ENCODE measurements at regions not wholly inside any gene's neighbourhood (a gene's known extent, or its start where the extent isn't known, plus 50 kb on each side); places are given as distances from the start of the nearest gene placed in this dataset.
A peak's percentile ranks its signal among the peaks of the same experiment; 100 is the strongest.

DNA sequence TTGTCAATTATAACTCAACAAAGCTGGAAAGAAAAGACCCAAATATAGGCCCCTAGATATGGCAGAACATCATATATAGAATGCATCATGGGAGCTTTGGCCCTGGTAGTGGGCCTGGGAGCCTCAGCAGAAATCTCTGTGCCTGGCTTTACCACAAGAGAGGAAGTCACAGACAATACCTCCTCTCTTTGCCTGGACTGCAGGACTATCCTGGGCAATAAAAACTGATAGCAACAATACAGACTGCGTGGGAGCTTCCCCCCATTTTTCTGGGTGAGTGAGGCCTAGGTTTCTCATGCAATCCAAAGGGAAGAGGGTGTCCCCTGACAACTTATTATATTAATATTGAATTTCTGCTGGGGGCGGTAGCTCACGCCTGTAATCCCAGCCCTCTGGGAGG, 64.0 kb upstream of the NFKB1 start:
- H3K27me3 ChIP-seq (replicated peaks), result no peaks in the 10 kb centered on the region
- no peaks in the 10 kb centered on the region for H3K36me3 ChIP-seq (replicated peaks)
- H3K27ac ChIP-seq, result no peak overlapping the region
- no peak for DNase-seq
- TF ChIP-seq, protein P1, sequence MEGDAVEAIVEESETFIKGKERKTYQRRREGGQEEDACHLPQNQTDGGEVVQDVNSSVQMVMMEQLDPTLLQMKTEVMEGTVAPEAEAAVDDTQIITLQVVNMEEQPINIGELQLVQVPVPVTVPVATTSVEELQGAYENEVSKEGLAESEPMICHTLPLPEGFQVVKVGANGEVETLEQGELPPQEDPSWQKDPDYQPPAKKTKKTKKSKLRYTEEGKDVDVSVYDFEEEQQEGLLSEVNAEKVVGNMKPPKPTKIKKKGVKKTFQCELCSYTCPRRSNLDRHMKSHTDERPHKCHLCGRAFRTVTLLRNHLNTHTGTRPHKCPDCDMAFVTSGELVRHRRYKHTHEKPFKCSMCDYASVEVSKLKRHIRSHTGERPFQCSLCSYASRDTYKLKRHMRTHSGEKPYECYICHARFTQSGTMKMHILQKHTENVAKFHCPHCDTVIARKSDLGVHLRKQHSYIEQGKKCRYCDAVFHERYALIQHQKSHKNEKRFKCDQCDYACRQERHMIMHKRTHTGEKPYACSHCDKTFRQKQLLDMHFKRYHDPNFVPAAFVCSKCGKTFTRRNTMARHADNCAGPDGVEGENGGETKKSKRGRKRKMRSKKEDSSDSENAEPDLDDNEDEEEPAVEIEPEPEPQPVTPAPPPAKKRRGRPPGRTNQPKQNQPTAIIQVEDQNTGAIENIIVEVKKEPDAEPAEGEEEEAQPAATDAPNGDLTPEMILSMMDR (IDR thresholded peaks at IDR 0.05; ENCODE audit: low read depth, low read length, missing control alignments), result no peak
- in situ Hi-C loops (cut with HindIII; ENCODE audit: low pct_ligation_motif_present, low sequenced_read_pairs), result no loop called here
- H3K4me3 ChIP-seq (ENCODE audit: low read depth, low read length), result no peak overlapping the region

GRCh38 chr4:102438396-102439235, 62.5 kb upstream of the NFKB1 start:
- peak; percentile 28 for DNase-seq
- Histone ChIP-seq H3K4me3 (ENCODE audit: low read depth, low read length) (no peak overlapping the region), H3K27ac (peak overlapping the region; percentile 90), H3K27me3 (replicated peaks) (no peaks in the 10 kb centered on the region), H3K36me3 (replicated peaks) (no peaks in the 10 kb centered on the region)
- TF ChIP-seq, protein P1 (IDR thresholded peaks at IDR 0.05; ENCODE audit: low read depth, low read length, missing control alignments), result no peak
- in situ Hi-C loops (cut with HindIII; ENCODE audit: low pct_ligation_motif_present, low sequenced_read_pairs), result no loop called here

- Histone ChIP-seq H3K4me3 (ENCODE audit: low read depth, low read length) (no peak overlapping the region), H3K36me3 (replicated peaks) (no peaks in the 10 kb centered on the region), H3K27ac (peak overlapping the region; percentile 90), H3K27me3 (replicated peaks) (no peaks in the 10 kb centered on the region)
- TF ChIP-seq, protein P1 (IDR thresholded peaks at IDR 0.05; ENCODE audit: low read depth, low read length, missing control alignments), result no peak
- in situ Hi-C loops (cut with HindIII; ENCODE audit: low pct_ligation_motif_present, low sequenced_read_pairs), result no loop called here
- DNase-seq, result peak; percentile 83
Observed at GRCh38 chr4:102439236-102439614, 61.9 kb upstream of the NFKB1 start.

DNA sequence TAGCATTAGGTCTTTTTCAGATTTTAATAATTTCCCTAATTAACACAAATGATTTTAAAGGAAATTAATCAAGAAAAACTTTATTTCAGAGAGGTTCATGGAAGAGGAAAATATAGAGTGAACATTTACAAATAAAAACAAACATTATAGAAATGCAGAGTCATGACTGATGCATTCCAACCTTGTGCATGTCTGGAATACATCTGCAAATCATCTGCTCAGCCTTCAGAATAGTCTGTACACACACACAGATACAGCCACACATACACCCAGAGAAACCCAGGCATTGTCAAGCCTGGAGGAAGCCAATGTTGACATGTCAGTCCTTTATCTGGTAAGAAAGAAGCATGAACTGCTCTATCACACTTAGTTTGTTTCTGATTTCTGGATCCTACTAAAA, 61.3 kb upstream of the NFKB1 start:
- DNase-seq, result peak; percentile 79
- TF ChIP-seq, protein P1 (IDR thresholded peaks at IDR 0.05; ENCODE audit: low read depth, low read length, missing control alignments), result no peak

GRCh38 chr4:102440498-102440897, 60.7 kb upstream of the NFKB1 start:
- TF ChIP-seq, protein P1 (IDR thresholded peaks at IDR 0.05; ENCODE audit: low read depth, low read length, missing control alignments), result no peak
- no peak for DNase-seq
- Histone ChIP-seq H3K36me3 (replicated peaks) (no peaks in the 10 kb centered on the region), H3K4me3 (ENCODE audit: low read depth, low read length) (no peak overlapping the region), H3K27me3 (replicated peaks) (no peaks in the 10 kb centered on the region), H3K27ac (no peak overlapping the region)
- in situ Hi-C loops (cut with HindIII; ENCODE audit: low pct_ligation_motif_present, low sequenced_read_pairs), result no loop called here

More for the DNA sequence above, 61.3 kb upstream of the NFKB1 start:
- H3K4me3 ChIP-seq (ENCODE audit: low read depth, low read length), result no peak overlapping the region
- peak overlapping the region; percentile 90 for H3K27ac ChIP-seq
- H3K27me3 ChIP-seq (replicated peaks), result no peaks in the 10 kb centered on the region
- H3K36me3 ChIP-seq (replicated peaks), result no peaks in the 10 kb centered on the region
- in situ Hi-C loops (cut with HindIII; ENCODE audit: low pct_ligation_motif_present, low sequenced_read_pairs), result no loop called here
